ENCODE measurements at regions not wholly inside any gene's neighbourhood (a gene's known extent, or its start where the extent isn't known, plus 50 kb on each side); places are given as distances from the start of the nearest gene placed in this dataset.

DNA sequence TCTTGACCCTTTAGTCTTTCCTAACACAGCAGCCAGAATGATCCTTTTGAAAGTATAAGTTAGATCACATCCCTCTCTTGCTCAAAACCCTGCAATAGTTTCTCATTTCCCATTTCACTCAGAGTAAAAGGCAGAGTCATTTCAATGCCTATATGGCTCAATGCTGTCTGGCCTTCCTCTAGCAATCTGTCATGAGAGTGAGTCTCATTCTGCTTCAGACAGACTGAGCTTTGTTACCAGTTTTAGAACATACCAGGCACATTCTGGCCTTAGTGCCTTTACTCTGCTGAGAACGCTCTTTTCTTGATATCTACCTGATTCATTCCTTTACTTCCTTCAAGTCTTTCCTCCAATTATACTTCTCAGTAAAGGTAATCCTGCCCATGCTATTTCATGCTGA is 372.8 kb upstream of the PKN2 start:
- TF ChIP-seq, protein P1, sequence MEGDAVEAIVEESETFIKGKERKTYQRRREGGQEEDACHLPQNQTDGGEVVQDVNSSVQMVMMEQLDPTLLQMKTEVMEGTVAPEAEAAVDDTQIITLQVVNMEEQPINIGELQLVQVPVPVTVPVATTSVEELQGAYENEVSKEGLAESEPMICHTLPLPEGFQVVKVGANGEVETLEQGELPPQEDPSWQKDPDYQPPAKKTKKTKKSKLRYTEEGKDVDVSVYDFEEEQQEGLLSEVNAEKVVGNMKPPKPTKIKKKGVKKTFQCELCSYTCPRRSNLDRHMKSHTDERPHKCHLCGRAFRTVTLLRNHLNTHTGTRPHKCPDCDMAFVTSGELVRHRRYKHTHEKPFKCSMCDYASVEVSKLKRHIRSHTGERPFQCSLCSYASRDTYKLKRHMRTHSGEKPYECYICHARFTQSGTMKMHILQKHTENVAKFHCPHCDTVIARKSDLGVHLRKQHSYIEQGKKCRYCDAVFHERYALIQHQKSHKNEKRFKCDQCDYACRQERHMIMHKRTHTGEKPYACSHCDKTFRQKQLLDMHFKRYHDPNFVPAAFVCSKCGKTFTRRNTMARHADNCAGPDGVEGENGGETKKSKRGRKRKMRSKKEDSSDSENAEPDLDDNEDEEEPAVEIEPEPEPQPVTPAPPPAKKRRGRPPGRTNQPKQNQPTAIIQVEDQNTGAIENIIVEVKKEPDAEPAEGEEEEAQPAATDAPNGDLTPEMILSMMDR (conservative IDR thresholded peaks at IDR 0.05; ENCODE audit: low read length), result no peak
- TF ChIP-seq EZH2phosphoT487 (IDR thresholded peaks at IDR 0.05; ENCODE audit: borderline replicate concordance, low read depth, low read length), result no peak

All from OCI-LY7 (cell line).